ENCODE measurements at regions not wholly inside any gene's neighbourhood (a gene's known extent, or its start where the extent isn't known, plus 50 kb on each side); places are given as distances from the start of the nearest gene placed in this dataset.

DNA sequence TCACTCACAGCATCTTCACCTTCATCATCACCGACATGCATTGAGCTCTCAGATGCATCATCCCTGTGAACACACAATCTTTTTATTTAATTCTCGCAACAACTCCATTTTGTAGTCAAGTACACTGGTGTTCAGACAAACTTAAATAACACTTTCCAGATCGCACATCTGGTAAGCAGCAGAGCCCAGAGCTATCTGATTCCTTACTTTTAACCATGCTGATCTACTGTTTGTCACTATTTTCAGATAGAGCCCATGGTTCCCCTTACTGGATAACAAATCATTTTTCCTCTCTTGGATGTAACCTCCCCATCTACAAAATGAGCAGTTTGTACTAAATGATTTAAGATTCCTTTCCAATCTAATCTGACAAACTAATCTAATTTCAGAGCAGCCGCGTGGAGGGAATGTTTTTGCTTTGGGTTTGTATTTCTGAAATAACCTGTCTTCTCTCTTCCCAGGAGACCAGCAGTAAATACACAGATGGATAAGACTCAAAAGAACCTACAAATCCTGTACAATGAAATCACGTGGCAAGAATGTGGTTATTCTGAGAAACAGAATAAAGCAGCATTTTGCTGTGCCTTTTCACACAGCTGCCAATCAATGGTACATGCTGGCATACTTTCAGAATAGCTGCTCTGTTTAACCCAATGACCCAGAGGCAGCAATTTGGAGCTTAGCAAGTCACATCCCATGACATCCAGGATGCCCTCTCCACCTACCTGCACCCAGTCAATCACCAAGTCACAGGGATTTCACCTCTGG lies 72.9 kb upstream of the CCL2 start:
- DNase-seq (ENCODE audit: low spot score in 2 of 2), result no peak
- in situ Hi-C loops (cut with MboI; ENCODE audit: low sequenced_read_pairs), result no loop called here

DNA sequence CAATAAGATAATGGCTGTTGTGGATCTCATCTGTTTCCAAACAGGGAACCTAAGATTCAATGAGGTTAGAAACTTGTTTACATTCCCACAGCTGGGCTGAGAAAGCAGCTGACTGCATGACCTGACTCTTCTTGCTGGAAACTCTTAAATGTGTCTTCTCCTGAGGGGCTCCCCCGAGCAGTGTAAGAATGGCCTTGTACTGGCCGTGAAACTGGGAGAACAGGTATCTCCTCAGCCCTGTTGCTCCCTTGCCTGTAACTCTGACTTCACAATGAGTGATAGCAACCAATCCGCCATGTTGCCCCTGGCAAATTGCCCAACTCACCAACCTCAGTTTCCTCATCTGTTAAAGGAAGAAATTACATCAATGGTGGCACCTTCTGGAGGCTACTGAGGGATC lies 59.1 kb upstream of the CCL2 start:
- in situ Hi-C loops (cut with MboI; ENCODE audit: low sequenced_read_pairs), result no loop called here
- peaks cover 11% of the 10 kb centered on the region; the same call in 1 of the 2 replicates for H3K27me3 ChIP-seq (ENCODE audit: low read depth)

More for the DNA sequence above, 72.9 kb upstream of the CCL2 start:
- Histone ChIP-seq H3K36me3 (replicated peaks) (no peaks in the 10 kb centered on the region), H3K9me3 (no peaks in the 10 kb centered on the region), H3K4me1 (no peaks in the 10 kb centered on the region), H3K27me3 (ENCODE audit: low read depth) (no peaks in the 10 kb centered on the region), H3K4me3 (no peak overlapping the region)

DNA sequence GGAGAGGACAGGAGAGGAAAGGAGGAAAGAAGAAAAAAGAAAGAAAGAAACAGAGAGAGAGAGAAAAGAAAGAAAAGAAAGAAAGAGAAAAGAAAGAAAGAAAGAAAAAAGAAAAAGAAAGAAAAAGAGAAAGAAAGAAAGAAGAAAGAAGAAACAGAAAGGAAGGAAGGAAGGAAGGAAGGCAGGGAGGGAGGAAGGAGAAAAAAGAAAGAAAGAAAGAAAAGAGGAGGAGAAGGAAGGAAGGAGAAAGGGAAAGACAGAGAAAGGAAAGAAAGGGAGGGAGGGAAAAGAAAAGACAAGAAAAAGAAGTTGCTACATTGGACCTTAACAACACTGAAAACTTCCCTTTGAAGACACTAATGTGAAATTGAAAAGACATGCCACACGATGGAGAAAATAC lies 56.6 kb upstream of the CCL2 start:
- no peaks in the 10 kb centered on the region for H3K4me1 ChIP-seq
- no peaks in the 10 kb centered on the region for H3K36me3 ChIP-seq (replicated peaks)
- H3K9me3 ChIP-seq, result no peaks in the 10 kb centered on the region
- no peak for DNase-seq (ENCODE audit: low spot score in 2 of 2)
- H3K4me3 ChIP-seq, result no peak overlapping the region
- H3K27me3 ChIP-seq (ENCODE audit: low read depth), result peaks cover 11% of the 10 kb centered on the region; the same call in 1 of the 2 replicates
- in situ Hi-C loops (cut with MboI; ENCODE audit: low sequenced_read_pairs), result no loop called here

More for the DNA sequence above, 59.1 kb upstream of the CCL2 start:
- no peak for DNase-seq (ENCODE audit: low spot score in 2 of 2)
- no peak overlapping the region for H3K4me3 ChIP-seq
- H3K9me3 ChIP-seq, result no peaks in the 10 kb centered on the region
- no peaks in the 10 kb centered on the region for H3K36me3 ChIP-seq (replicated peaks)
- H3K4me1 ChIP-seq, result no peaks in the 10 kb centered on the region

DNA sequence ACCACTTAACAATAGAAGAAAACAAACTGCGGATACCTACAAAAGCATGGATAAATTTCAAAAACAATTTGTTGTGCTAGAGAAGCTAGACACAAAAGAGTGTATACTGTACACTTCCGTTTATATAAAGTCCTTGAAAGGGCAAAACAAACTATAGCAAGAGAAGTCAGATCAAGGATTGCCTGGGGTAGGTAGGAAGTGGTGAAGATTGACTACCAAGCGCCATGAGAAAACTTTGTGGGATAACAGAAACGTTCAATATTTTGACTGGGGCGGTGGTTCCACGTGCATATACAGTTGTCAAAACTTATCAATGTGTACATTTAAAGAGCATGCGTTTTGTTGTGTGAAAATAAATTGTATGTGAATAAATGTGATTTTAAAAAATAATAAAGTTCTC lies 55.6 kb upstream of the CCL2 start:
- H3K27me3 ChIP-seq (ENCODE audit: low read depth), result peaks cover 11% of the 10 kb centered on the region; the same call in 1 of the 2 replicates
- no peaks in the 10 kb centered on the region for H3K4me1 ChIP-seq
- no peak overlapping the region for H3K4me3 ChIP-seq
- DNase-seq (ENCODE audit: low spot score in 2 of 2), result no peak
- in situ Hi-C loops (cut with MboI; ENCODE audit: low sequenced_read_pairs), result no loop called here
- H3K36me3 ChIP-seq (replicated peaks), result no peaks in the 10 kb centered on the region
- no peaks in the 10 kb centered on the region for H3K9me3 ChIP-seq

DNA sequence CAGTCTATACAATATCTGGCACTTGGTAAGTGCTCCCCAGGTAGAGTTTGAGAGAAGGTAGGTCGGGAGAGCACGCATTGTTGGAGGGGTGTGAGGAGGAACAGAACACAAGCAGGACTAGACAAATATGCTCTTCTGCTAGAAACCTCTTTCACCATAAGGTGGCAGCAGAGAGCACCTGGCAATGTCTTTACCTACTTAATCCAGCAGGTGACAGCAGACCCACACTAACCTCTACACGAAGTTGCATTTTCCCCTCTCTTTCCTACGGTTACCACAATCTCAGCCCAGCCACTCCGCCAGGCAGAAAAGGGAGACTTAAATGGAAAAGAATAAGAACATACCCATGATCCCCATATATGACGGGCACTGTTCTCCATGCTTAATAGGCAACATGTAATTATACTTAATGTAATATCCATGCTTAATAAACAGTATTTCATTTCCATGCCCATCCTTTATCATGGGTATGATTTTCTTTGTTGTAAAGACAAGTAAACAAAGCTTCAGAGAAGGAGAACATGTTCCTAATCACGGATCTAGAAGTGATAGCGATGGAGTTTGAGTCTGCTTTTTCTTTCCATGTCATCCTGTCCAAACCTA lies 55.1 kb upstream of the CCL2 start:
- in situ Hi-C loops (cut with MboI; ENCODE audit: low sequenced_read_pairs), result loop anchor here (5.0 kb wide), 1 partner anchor 157 kb away; the partner anchor contains the start of gene CCL13
- H3K27me3 ChIP-seq (ENCODE audit: low read depth), result peaks cover 11% of the 10 kb centered on the region; the same call in 1 of the 2 replicates
- peak; percentile 75 to 82 for DNase-seq (ENCODE audit: low spot score in 2 of 2)
- H3K4me1 ChIP-seq, result no peaks in the 10 kb centered on the region
- no peaks in the 10 kb centered on the region for H3K9me3 ChIP-seq
- H3K4me3 ChIP-seq, result no peak overlapping the region
- no peaks in the 10 kb centered on the region for H3K36me3 ChIP-seq (replicated peaks)

DNA sequence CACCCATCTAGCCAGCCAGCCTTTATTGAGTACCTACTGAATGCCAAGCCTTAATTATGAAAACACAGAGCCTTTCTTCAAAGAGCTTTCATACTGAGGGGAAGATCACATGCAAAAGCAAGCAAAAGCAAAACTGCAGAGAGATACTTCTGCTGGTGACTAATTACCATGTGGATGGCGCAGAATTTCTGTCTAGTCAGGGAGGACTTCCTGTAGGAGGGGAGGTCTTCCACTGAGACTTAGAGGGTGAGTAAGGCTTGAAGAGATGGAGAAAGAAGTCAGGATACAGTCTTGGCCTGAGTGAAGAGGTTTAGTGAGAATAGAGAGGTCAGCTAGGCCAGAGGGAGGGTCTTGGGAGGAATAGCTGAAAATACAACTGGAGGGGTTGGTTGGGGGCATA lies 53.9 kb upstream of the CCL2 start:
- no peaks in the 10 kb centered on the region for H3K36me3 ChIP-seq (replicated peaks)
- DNase-seq (ENCODE audit: low spot score in 2 of 2), result no peak
- H3K4me1 ChIP-seq, result no peaks in the 10 kb centered on the region
- H3K27me3 ChIP-seq (ENCODE audit: low read depth), result peaks cover 11% of the 10 kb centered on the region; the same call in 1 of the 2 replicates
- in situ Hi-C loops (cut with MboI; ENCODE audit: low sequenced_read_pairs), result loop anchor here (5.0 kb wide), 1 partner anchor 156 kb away; the partner anchor contains the start of gene CCL13
- no peak overlapping the region for H3K4me3 ChIP-seq
- H3K9me3 ChIP-seq, result no peaks in the 10 kb centered on the region

DNA sequence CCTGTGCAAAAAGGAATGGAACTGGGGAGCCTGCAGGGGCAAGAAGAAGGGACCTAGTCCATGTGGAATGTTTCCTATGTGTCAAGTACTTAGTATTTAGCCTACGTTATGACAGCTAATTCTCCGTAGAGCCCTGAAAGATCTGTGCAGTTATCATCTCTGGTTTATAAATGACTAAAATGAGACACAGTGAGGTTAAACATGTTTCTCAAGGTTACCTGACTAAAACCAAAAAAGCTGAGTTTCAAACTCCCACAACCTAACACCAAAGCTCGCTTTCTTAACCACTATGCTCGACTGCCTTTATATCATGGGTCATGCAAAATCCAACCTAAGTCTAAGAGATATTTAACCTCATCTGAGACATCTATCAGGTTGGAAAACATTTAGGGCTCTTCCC lies 53.3 kb upstream of the CCL2 start:
- no peaks in the 10 kb centered on the region for H3K9me3 ChIP-seq
- no peaks in the 10 kb centered on the region for H3K4me1 ChIP-seq
- no peaks in the 10 kb centered on the region for H3K36me3 ChIP-seq (replicated peaks)
- H3K27me3 ChIP-seq (ENCODE audit: low read depth), result peaks cover 11% of the 10 kb centered on the region; the same call in 1 of the 2 replicates
- in situ Hi-C loops (cut with MboI; ENCODE audit: low sequenced_read_pairs), result loop anchor here (5.0 kb wide), 1 partner anchor 156 kb away; the partner anchor contains the start of gene CCL13
- H3K4me3 ChIP-seq, result no peak overlapping the region
- DNase-seq (ENCODE audit: low spot score in 2 of 2), result no peak

DNA sequence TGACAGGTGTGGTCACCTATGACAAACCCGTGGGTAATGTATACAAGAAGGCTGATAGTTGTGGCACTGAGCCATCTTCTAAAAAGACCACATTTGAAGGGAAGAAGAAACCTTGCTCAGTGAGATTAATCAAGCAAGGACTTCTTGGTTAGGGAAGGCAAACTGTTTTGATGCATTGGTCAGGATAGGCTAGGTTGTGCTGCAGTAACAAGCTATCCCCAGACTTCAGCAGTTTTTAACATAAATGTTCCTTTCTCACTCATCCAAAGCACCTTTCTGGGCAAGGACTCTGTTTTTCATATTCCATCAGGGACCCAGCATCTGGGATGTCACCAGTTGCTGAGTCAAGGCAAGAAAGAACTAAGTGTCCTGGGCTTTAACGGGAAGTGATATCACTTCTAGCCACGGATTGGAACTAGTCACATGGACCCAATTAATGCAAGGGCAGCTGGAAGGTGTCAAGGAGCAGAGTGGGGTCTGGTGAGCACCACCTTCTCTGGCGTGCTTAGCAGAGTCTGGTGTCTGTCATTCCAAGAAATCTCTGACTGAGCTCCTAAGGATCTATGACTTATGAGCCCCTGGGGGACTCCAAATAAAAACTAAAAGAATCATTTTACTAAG lies 52.0 kb upstream of the CCL2 start:
- in situ Hi-C loops (cut with MboI; ENCODE audit: low sequenced_read_pairs), result loop anchor here (5.0 kb wide), 1 partner anchor 154 kb away; the partner anchor contains the start of gene CCL13
- H3K9me3 ChIP-seq, result no peaks in the 10 kb centered on the region
- H3K4me3 ChIP-seq, result no peak overlapping the region

DNA sequence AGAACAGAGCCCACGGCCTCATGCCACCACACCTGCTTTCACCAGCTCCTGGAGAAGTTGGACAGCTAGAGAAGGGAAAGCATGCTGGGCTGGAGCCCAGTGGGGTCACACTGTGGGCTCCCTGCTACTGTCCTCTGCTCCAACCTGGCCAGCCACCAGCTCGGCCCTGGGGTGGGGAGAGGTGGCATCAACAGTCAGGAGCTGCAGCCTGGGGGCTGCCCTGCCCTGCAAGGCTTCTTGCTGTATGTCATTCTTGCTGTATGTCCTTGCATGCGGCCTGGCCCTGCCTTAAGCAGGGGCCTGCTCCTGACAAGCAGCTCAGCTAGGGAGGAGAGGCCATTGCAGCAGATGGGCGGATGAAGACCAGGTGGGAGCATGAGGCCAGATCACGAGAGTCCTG lies 50.7 kb upstream of the CCL2 start:
- Histone ChIP-seq H3K36me3 (replicated peaks) (no peaks in the 10 kb centered on the region), H3K4me1 (no peaks in the 10 kb centered on the region), H3K27me3 (ENCODE audit: low read depth) (peaks cover 3% of the 10 kb centered on the region; the same call in 1 of the 2 replicates), H3K9me3 (no peaks in the 10 kb centered on the region), H3K4me3 (no peak overlapping the region)
- in situ Hi-C loops (cut with MboI; ENCODE audit: low sequenced_read_pairs), result loop anchor here (5.0 kb wide), 1 partner anchor 153 kb away; the partner anchor contains the start of gene CCL13
- no peak for DNase-seq (ENCODE audit: low spot score in 2 of 2)

More for the DNA sequence above, 52.0 kb upstream of the CCL2 start:
- no peak for DNase-seq (ENCODE audit: low spot score in 2 of 2)
- Histone ChIP-seq H3K4me1 (no peaks in the 10 kb centered on the region), H3K27me3 (ENCODE audit: low read depth) (peaks cover 11% of the 10 kb centered on the region; the same call in 1 of the 2 replicates), H3K36me3 (replicated peaks) (no peaks in the 10 kb centered on the region)

Data from HAP-1 (cell line).